Peyer's patch (tissue), 4 donors: ENCODE measurements at regions not wholly inside any gene's neighbourhood (a gene's known extent, or its start where the extent isn't known, plus 50 kb on each side); places are given as distances from the start of the nearest gene placed in this dataset.
A peak's percentile ranks its signal among the peaks of the same experiment; 100 is the strongest.

Source experiments
- DNase-seq, 3 donors: peaks; one replicate each; pipeline ENCODE4 v3.0.0-alpha.2; 2017 to 2019
- H3K27ac ChIP-seq, 4 donors: fragments of 200-600 bp; sonication (generic); one replicate each; pipeline ENCODE4 v1.5.1; 2016 to 2019
- H3K27me3 ChIP-seq, 2 donors: fragments of 200-600 bp; sonication (generic); one replicate each; pipeline ENCODE4 v1.5.1; 2019
- H3K36me3 ChIP-seq, 3 donors: fragments of 200-600 bp; sonication (generic); one replicate each; pipeline ENCODE4 v1.5.1; 2016 to 2019
- H3K4me1 ChIP-seq, 4 donors: fragments of 200-600 bp; sonication (generic); one replicate each; pipeline ENCODE4 v1.5.1; 2016 to 2019
- H3K4me3 ChIP-seq, 4 donors: fragments of 200-600 bp; sonication (generic); 1 replicate in 3 of 4; 2 replicates in 1 of 4; pipeline ENCODE4 v1.5.1; 2016 to 2019; ENCODE audit warnings: mild to moderate bottlenecking in 1 of 4
- H3K9me3 ChIP-seq, 4 donors: fragments of 200-600 bp; sonication (generic); one replicate each; pipeline ENCODE4 v1.5.1; 2016 to 2019; ENCODE audit warnings: mild to moderate bottlenecking in 1 of 4
- POLR2A ChIP-seq, 2 donors: fragments of 450-650 bp; IDR thresholded peaks; one replicate each; pipeline ENCODE4 v1.5.1; 2017; ENCODE audit warnings: antibody characterized with exemption in 2 of 2, mild to moderate bottlenecking in 2 of 2, moderate library complexity in 2 of 2
- TF ChIP-seq, protein P1 (sequence below), 6 experiments: fragments of 450-650 bp in 4 of 6; fragments of 200-600 bp in 2 of 6; sonication (generic) in 1 of 6; IDR thresholded peaks; one replicate each; pipeline ENCODE4 v1.5.1; 2017 to 2019; ENCODE audit warnings: antibody characterized with exemption in 6 of 6, mild to moderate bottlenecking in 3 of 6, moderate library complexity in 1 of 6

GRCh38 chr11:45489281-45489905, 176.0 kb downstream of the CHST1 start:
- Histone ChIP-seq H3K9me3 (no peaks in the 10 kb centered on the region), H3K27me3 (no peaks in the 10 kb centered on the region), H3K27ac (no peak overlapping the region), H3K4me3 (no peak overlapping the region), H3K4me1 (no peaks in the 10 kb centered on the region), H3K36me3 (no peaks in the 10 kb centered on the region)
- no peak for TF ChIP-seq POLR2A (IDR thresholded peaks at IDR 0.05)
- TF ChIP-seq, protein P1, sequence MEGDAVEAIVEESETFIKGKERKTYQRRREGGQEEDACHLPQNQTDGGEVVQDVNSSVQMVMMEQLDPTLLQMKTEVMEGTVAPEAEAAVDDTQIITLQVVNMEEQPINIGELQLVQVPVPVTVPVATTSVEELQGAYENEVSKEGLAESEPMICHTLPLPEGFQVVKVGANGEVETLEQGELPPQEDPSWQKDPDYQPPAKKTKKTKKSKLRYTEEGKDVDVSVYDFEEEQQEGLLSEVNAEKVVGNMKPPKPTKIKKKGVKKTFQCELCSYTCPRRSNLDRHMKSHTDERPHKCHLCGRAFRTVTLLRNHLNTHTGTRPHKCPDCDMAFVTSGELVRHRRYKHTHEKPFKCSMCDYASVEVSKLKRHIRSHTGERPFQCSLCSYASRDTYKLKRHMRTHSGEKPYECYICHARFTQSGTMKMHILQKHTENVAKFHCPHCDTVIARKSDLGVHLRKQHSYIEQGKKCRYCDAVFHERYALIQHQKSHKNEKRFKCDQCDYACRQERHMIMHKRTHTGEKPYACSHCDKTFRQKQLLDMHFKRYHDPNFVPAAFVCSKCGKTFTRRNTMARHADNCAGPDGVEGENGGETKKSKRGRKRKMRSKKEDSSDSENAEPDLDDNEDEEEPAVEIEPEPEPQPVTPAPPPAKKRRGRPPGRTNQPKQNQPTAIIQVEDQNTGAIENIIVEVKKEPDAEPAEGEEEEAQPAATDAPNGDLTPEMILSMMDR (IDR thresholded peaks at IDR 0.05) = no peak
- DNase-seq = peak in 1 of 3 donors; percentile 3

- TF ChIP-seq, protein P1 (IDR thresholded peaks at IDR 0.05) = no peak
- TF ChIP-seq POLR2A (IDR thresholded peaks at IDR 0.05) = no peak
- no peak overlapping the region for H3K4me3 ChIP-seq
- no peaks in the 10 kb centered on the region for H3K36me3 ChIP-seq
- no peaks in the 10 kb centered on the region for H3K9me3 ChIP-seq
- no peaks in the 10 kb centered on the region for H3K27me3 ChIP-seq
- DNase-seq = no peak
- no peaks in the 10 kb centered on the region for H3K4me1 ChIP-seq
- no peak overlapping the region for H3K27ac ChIP-seq
These were observed 179.0 kb downstream of the CHST1 start for GRCh38 chr11:45486461-45486860.

DNA sequence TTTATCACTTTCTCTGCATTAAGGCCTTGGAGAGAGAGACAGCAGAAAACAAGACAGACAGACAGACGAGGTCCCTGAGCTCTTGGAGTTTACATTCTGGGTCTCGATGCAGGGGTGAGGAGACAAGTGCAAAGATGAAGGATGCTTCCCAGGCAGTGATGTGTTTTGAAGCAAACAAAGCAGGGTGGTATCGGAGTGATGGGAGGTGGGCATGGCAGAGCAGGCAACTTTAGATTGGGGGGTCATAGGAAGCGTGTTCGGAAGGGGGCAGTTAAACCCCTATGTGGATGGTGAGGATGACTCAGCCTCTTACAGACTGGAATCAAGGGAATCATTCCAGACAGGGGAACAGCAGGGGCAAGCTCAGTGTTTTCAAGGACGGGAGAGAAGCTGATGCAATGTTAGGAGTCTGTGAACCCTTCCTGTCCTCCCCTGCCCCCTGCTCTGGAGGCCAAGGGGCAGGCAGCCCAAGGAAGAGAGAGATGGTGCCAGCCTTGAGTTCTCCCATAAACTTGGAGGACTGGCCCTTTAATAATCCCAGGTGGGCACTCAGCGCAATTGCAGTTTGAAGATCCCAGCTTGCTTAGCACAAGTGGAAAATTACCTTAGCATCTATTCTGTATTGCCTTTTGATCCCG, 180.2 kb downstream of the CHST1 start:
- Histone ChIP-seq H3K27ac (no peak overlapping the region), H3K4me1 (no peaks in the 10 kb centered on the region), H3K36me3 (no peaks in the 10 kb centered on the region), H3K9me3 (no peaks in the 10 kb centered on the region), H3K27me3 (no peaks in the 10 kb centered on the region), H3K4me3 (no peak overlapping the region)
- TF ChIP-seq, protein P1 (IDR thresholded peaks at IDR 0.05) = no peak
- DNase-seq = peak in 1 of 3 donors; percentile 5

- H3K9me3 ChIP-seq = no peaks in the 10 kb centered on the region
- H3K27me3 ChIP-seq = no peaks in the 10 kb centered on the region
- no peak overlapping the region for H3K27ac ChIP-seq
- no peak overlapping the region for H3K4me3 ChIP-seq
- H3K36me3 ChIP-seq = no peaks in the 10 kb centered on the region
- peak in 1 of 3 donors; percentile 10 for DNase-seq
- TF ChIP-seq, protein P1 (IDR thresholded peaks at IDR 0.05) = no peak
- TF ChIP-seq POLR2A (IDR thresholded peaks at IDR 0.05) = no peak
- H3K4me1 ChIP-seq = no peaks in the 10 kb centered on the region
These were observed 181.0 kb downstream of the CHST1 start for GRCh38 chr11:45484326-45484883.

DNA sequence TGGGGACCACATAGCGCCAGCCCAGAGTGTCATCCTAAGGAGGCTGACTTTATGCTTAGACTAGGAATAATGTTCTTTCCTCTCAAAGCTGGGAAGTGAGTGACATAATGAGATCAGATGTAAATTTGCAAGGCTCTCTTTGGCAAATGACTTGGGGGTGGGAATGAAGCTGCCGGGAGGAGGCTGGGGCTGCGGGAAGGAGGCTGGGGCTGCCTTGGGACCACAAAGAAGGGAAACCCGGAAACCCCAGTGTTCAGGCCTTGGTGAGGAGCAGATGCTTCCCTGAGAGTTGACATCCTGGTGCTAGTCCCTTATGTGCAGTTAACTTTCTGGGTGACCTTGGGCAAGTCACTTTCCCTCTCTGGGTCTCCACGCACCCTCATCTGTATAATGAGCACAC, 182.0 kb downstream of the CHST1 start:
- no peaks in the 10 kb centered on the region for H3K9me3 ChIP-seq
- no peak for TF ChIP-seq POLR2A (IDR thresholded peaks at IDR 0.05)
- TF ChIP-seq, protein P1 (IDR thresholded peaks at IDR 0.05) = no peak
- peak in 2 of 3 donors; percentile 11 to 13 for DNase-seq
- H3K36me3 ChIP-seq = no peaks in the 10 kb centered on the region
- no peaks in the 10 kb centered on the region for H3K4me1 ChIP-seq
- H3K4me3 ChIP-seq = no peak overlapping the region
- no peaks in the 10 kb centered on the region for H3K27me3 ChIP-seq
- H3K27ac ChIP-seq = no peak overlapping the region
